PFSK-1 (cell line): ENCODE measurements at regions not wholly inside any gene's neighbourhood (a gene's known extent, or its start where the extent isn't known, plus 50 kb on each side); places are given as distances from the start of the nearest gene placed in this dataset.

Experiments used
- POLR2AphosphoS5 ChIP-seq: IDR thresholded peaks from 2 replicates; pipeline ENCODE4 v1.6.1; 2012; ENCODE audit warnings: low read depth, mild to moderate bottlenecking, control low read depth, low read length, moderate library complexity
- TAF1 ChIP-seq: IDR thresholded peaks from 2 replicates; pipeline ENCODE4 v1.6.1; 2012; ENCODE audit warnings: low read length, control low read depth, borderline replicate concordance; ENCODE audit not compliant: insufficient read depth

- TF ChIP-seq POLR2AphosphoS5 (no peak), TAF1 (no peak)
These were observed 78.9 kb upstream of the THRB start for GRCh38 chr3:24573576-24573975.
